ENCODE measurements at regions not wholly inside any gene's neighbourhood (a gene's known extent, or its start where the extent isn't known, plus 50 kb on each side); places are given as distances from the start of the nearest gene placed in this dataset.
A peak's percentile ranks its signal among the peaks of the same experiment; 100 is the strongest.

GRCh38 chr14:97025722-97026121 is 228.5 kb downstream of the VRK1 start:
- H3K18ac ChIP-seq (ENCODE audit: low read length) = no peak overlapping the region
- no peak overlapping the region for H2AK5ac ChIP-seq (ENCODE audit: low read depth, low read length)
- no peak overlapping the region for H4K91ac ChIP-seq (ENCODE audit: low read depth, low read length, poor library complexity)
- no peak overlapping the region for H2AFZ ChIP-seq (ENCODE audit: low read length)
- H2BK12ac ChIP-seq (ENCODE audit: low read length) = no peak overlapping the region
- H3K4me2 ChIP-seq (ENCODE audit: insufficient read depth, low read length, poor library complexity, severe bottlenecking) = no peak overlapping the region
- peaks cover 2% of the 10 kb centered on the region in 2 donors for H3K9me3 ChIP-seq (replicated peaks in 1 of 2; ENCODE audit: control insufficient read depth in 2 of 2, insufficient read depth in 1 of 2, low read depth in 1 of 2, low read length in 2 of 2)
- H2BK120ac ChIP-seq (ENCODE audit: low read depth, low read length) = no peak overlapping the region
- H3K27me3 ChIP-seq (ENCODE audit: control insufficient read depth in 3 of 3, insufficient read depth in 3 of 3, low read depth in 1 of 3, low read length in 3 of 3) = no peaks in the 10 kb centered on the region
- H3K4me3 ChIP-seq (ENCODE audit: low read length in 2 of 2) = no peak overlapping the region
- no peaks in the 10 kb centered on the region for H3K79me1 ChIP-seq (ENCODE audit: low read depth, low read length)
- H2BK5ac ChIP-seq (ENCODE audit: low read length) = no peak overlapping the region
- no peak overlapping the region for H3K27ac ChIP-seq (replicated peaks; ENCODE audit: low read length)
- H3K4ac ChIP-seq (ENCODE audit: low read length) = no peak overlapping the region
- H3K23ac ChIP-seq (ENCODE audit: low read depth, low read length, poor library complexity) = no peak overlapping the region
- H4K8ac ChIP-seq (ENCODE audit: low read depth, low read length) = no peak overlapping the region
- H3K36me3 ChIP-seq (replicated peaks in 1 of 2; ENCODE audit: control insufficient read depth in 2 of 2, insufficient read depth in 2 of 2, low read length in 2 of 2) = no peaks in the 10 kb centered on the region
- peaks cover 29 to 40% of the 10 kb centered on the region in 2 donors for H3K4me1 ChIP-seq (ENCODE audit: control insufficient read depth in 2 of 2, insufficient read depth in 1 of 2, low read depth in 1 of 2, low read length in 2 of 2)
- H3K9ac ChIP-seq (ENCODE audit: low read depth, low read length, poor library complexity) = no peak overlapping the region
- no peak overlapping the region for H2BK15ac ChIP-seq (ENCODE audit: low read length)
- no CpG with 5 or more reads among the region's 16 CpGs for WGBS, 2 donors (ENCODE audit: extremely low coverage in 2 of 2, insufficient read length in 2 of 2, insufficient replicate concordance in 1 of 2)
- H3K14ac ChIP-seq (ENCODE audit: low read length) = no peak overlapping the region
- no peak for DNase-seq (ENCODE audit: low spot score)

- Histone ChIP-seq H3K4ac (ENCODE audit: low read length) (no peak overlapping the region), H2BK5ac (ENCODE audit: low read length) (no peak overlapping the region), H2BK120ac (ENCODE audit: low read depth, low read length) (no peak overlapping the region), H3K4me3 (ENCODE audit: low read length in 2 of 2) (no peak overlapping the region), H3K14ac (ENCODE audit: low read length) (no peak overlapping the region), H3K36me3 (replicated peaks in 1 of 2; ENCODE audit: control insufficient read depth in 2 of 2, insufficient read depth in 2 of 2, low read length in 2 of 2) (no peaks in the 10 kb centered on the region), H3K27me3 (ENCODE audit: control insufficient read depth in 3 of 3, insufficient read depth in 3 of 3, low read depth in 1 of 3, low read length in 3 of 3) (peaks cover 0 to 1% (median 1%) of the 10 kb centered on the region in 3 experiments), H3K79me1 (ENCODE audit: low read depth, low read length) (no peaks in the 10 kb centered on the region), H3K18ac (ENCODE audit: low read length) (peak overlapping the region; percentile 20), H4K91ac (ENCODE audit: low read depth, low read length, poor library complexity) (no peak overlapping the region), H3K27ac (replicated peaks; ENCODE audit: low read length) (no peak overlapping the region), H2AK5ac (ENCODE audit: low read depth, low read length) (no peak overlapping the region), H3K23ac (ENCODE audit: low read depth, low read length, poor library complexity) (no peak overlapping the region), H2BK15ac (ENCODE audit: low read length) (no peak overlapping the region), H3K9me3 (replicated peaks in 1 of 2; ENCODE audit: control insufficient read depth in 2 of 2, insufficient read depth in 1 of 2, low read depth in 1 of 2, low read length in 2 of 2) (peaks cover 2 to 10% of the 10 kb centered on the region in 2 donors), H4K8ac (ENCODE audit: low read depth, low read length) (no peak overlapping the region), H2AFZ (ENCODE audit: low read length) (peak overlapping the region; percentile 44), H3K4me1 (ENCODE audit: control insufficient read depth in 2 of 2, insufficient read depth in 1 of 2, low read depth in 1 of 2, low read length in 2 of 2) (peaks cover 29 to 40% of the 10 kb centered on the region in 2 donors), H3K9ac (ENCODE audit: low read depth, low read length, poor library complexity) (no peak overlapping the region), H2BK12ac (ENCODE audit: low read length) (no peak overlapping the region), H3K4me2 (ENCODE audit: insufficient read depth, low read length, poor library complexity, severe bottlenecking) (peak overlapping the region; percentile 32)
- WGBS, 2 donors (ENCODE audit: extremely low coverage in 2 of 2, insufficient read length in 2 of 2, insufficient replicate concordance in 1 of 2) = no CpG with 5 or more reads among the region's 12 CpGs
- peak; percentile 87 for DNase-seq (ENCODE audit: low spot score)
These were observed 230.2 kb downstream of the VRK1 start for GRCh38 chr14:97027256-97027999.

GRCh38 chr14:97028382-97028781 is 231.2 kb downstream of the VRK1 start:
- no peak overlapping the region for H3K27ac ChIP-seq (replicated peaks; ENCODE audit: low read length)
- H3K36me3 ChIP-seq (replicated peaks in 1 of 2; ENCODE audit: control insufficient read depth in 2 of 2, insufficient read depth in 2 of 2, low read length in 2 of 2) = no peaks in the 10 kb centered on the region
- H3K14ac ChIP-seq (ENCODE audit: low read length) = no peak overlapping the region
- no peak overlapping the region for H2BK15ac ChIP-seq (ENCODE audit: low read length)
- peaks cover 2 to 10% of the 10 kb centered on the region in 2 donors for H3K9me3 ChIP-seq (replicated peaks in 1 of 2; ENCODE audit: control insufficient read depth in 2 of 2, insufficient read depth in 1 of 2, low read depth in 1 of 2, low read length in 2 of 2)
- H3K18ac ChIP-seq (ENCODE audit: low read length) = no peak overlapping the region
- no peak overlapping the region for H3K23ac ChIP-seq (ENCODE audit: low read depth, low read length, poor library complexity)
- H3K4me3 ChIP-seq (ENCODE audit: low read length in 2 of 2) = no peak overlapping the region
- no peak overlapping the region for H2AK5ac ChIP-seq (ENCODE audit: low read depth, low read length)
- no peaks in the 10 kb centered on the region for H3K79me1 ChIP-seq (ENCODE audit: low read depth, low read length)
- H2BK120ac ChIP-seq (ENCODE audit: low read depth, low read length) = no peak overlapping the region
- WGBS, 2 donors (ENCODE audit: extremely low coverage in 2 of 2, insufficient read length in 2 of 2, insufficient replicate concordance in 1 of 2) = no CpG with 5 or more reads among the region's 1 CpG
- H3K27me3 ChIP-seq (ENCODE audit: control insufficient read depth in 3 of 3, insufficient read depth in 3 of 3, low read depth in 1 of 3, low read length in 3 of 3) = peaks cover 0 to 9% (median 2%) of the 10 kb centered on the region in 3 experiments
- no peak for DNase-seq (ENCODE audit: low spot score)
- no peak overlapping the region for H2BK12ac ChIP-seq (ENCODE audit: low read length)
- H3K9ac ChIP-seq (ENCODE audit: low read depth, low read length, poor library complexity) = no peak overlapping the region
- peak overlapping the region; percentile 48 for H2AFZ ChIP-seq (ENCODE audit: low read length)
- H4K91ac ChIP-seq (ENCODE audit: low read depth, low read length, poor library complexity) = no peak overlapping the region
- no peak overlapping the region for H3K4ac ChIP-seq (ENCODE audit: low read length)
- no peak overlapping the region for H3K4me2 ChIP-seq (ENCODE audit: insufficient read depth, low read length, poor library complexity, severe bottlenecking)
- H2BK5ac ChIP-seq (ENCODE audit: low read length) = no peak overlapping the region
- no peak overlapping the region for H4K8ac ChIP-seq (ENCODE audit: low read depth, low read length)
- peaks cover 29 to 40% of the 10 kb centered on the region in 2 donors for H3K4me1 ChIP-seq (ENCODE audit: control insufficient read depth in 2 of 2, insufficient read depth in 1 of 2, low read depth in 1 of 2, low read length in 2 of 2)

GRCh38 chr14:97029800-97030199 is 232.6 kb downstream of the VRK1 start:
- no peak overlapping the region for H2BK5ac ChIP-seq (ENCODE audit: low read length)
- no CpG with 5 or more reads among the region's 2 CpGs for WGBS, 2 donors (ENCODE audit: extremely low coverage in 2 of 2, insufficient read length in 2 of 2, insufficient replicate concordance in 1 of 2)
- H3K4ac ChIP-seq (ENCODE audit: low read length) = no peak overlapping the region
- H3K9me3 ChIP-seq (replicated peaks in 1 of 2; ENCODE audit: control insufficient read depth in 2 of 2, insufficient read depth in 1 of 2, low read depth in 1 of 2, low read length in 2 of 2) = peaks cover 0 to 11% of the 10 kb centered on the region in 2 donors
- no peak overlapping the region for H3K23ac ChIP-seq (ENCODE audit: low read depth, low read length, poor library complexity)
- H2BK15ac ChIP-seq (ENCODE audit: low read length) = no peak overlapping the region
- H3K27me3 ChIP-seq (ENCODE audit: control insufficient read depth in 3 of 3, insufficient read depth in 3 of 3, low read depth in 1 of 3, low read length in 3 of 3) = peaks cover 0 to 16% (median 2%) of the 10 kb centered on the region in 3 experiments
- H2BK12ac ChIP-seq (ENCODE audit: low read length) = no peak overlapping the region
- no peak overlapping the region for H2AK5ac ChIP-seq (ENCODE audit: low read depth, low read length)
- H4K8ac ChIP-seq (ENCODE audit: low read depth, low read length) = no peak overlapping the region
- H3K18ac ChIP-seq (ENCODE audit: low read length) = no peak overlapping the region
- H2BK120ac ChIP-seq (ENCODE audit: low read depth, low read length) = no peak overlapping the region
- H3K9ac ChIP-seq (ENCODE audit: low read depth, low read length, poor library complexity) = no peak overlapping the region
- H4K91ac ChIP-seq (ENCODE audit: low read depth, low read length, poor library complexity) = no peak overlapping the region
- H3K4me3 ChIP-seq (ENCODE audit: low read length in 2 of 2) = no peak overlapping the region
- no peak overlapping the region for H3K14ac ChIP-seq (ENCODE audit: low read length)
- peaks cover 26 to 33% of the 10 kb centered on the region in 2 donors for H3K4me1 ChIP-seq (ENCODE audit: control insufficient read depth in 2 of 2, insufficient read depth in 1 of 2, low read depth in 1 of 2, low read length in 2 of 2)
- H3K27ac ChIP-seq (replicated peaks; ENCODE audit: low read length) = no peak overlapping the region
- H3K4me2 ChIP-seq (ENCODE audit: insufficient read depth, low read length, poor library complexity, severe bottlenecking) = no peak overlapping the region
- no peaks in the 10 kb centered on the region for H3K79me1 ChIP-seq (ENCODE audit: low read depth, low read length)
- H3K36me3 ChIP-seq (replicated peaks in 1 of 2; ENCODE audit: control insufficient read depth in 2 of 2, insufficient read depth in 2 of 2, low read length in 2 of 2) = no peaks in the 10 kb centered on the region
- no peak overlapping the region for H2AFZ ChIP-seq (ENCODE audit: low read length)
- no peak for DNase-seq (ENCODE audit: low spot score)
